ENCODE measurements at regions not wholly inside any gene's neighbourhood (a gene's known extent, or its start where the extent isn't known, plus 50 kb on each side); places are given as distances from the start of the nearest gene placed in this dataset.

DNA sequence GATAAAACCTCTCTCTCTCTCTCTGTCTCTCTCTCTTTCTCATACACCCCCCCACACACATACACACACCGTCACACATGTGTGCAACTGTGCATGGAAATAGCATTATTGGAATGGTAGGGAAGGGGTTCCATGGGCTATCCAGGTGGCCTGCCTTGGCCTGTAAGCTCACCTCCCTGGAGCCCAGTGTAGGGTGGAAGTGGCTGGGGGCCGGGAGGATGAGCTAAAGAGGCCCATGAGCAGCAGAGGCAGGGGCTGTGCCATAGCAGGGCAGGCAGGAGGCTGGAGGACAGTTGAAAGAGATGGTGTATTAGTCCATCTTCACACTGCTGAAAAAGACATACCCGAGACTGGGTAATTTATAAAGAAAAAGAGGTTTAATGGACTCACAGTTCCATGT, 74.2 kb downstream of the CYTL1 start:
- peaks cover 0 to 1% of the 10 kb centered on the region in 2 donors for H3K27me3 Mint-ChIP-seq
- ChIA-PET POLR2A (interaction anchor here in 1 of 2 donors (0.5 kb wide), 1 partner anchor 43 kb away, joined by 10 read pairs; no protein-coding TSS in a partner anchor), CTCF (no interaction called here)
- Histone ChIP-seq H3K4me3 (ENCODE audit: control insufficient read depth in 1 of 2, extremely low read depth in 1 of 2, low read length in 1 of 2) (no peak overlapping the region), H3K27me3 (replicated peaks in 1 of 2; ENCODE audit: control insufficient read depth in 2 of 2, extremely low read depth in 1 of 2, insufficient read depth in 2 of 2, low read length in 1 of 2) (no peaks in the 10 kb centered on the region), H3K9me3 (no peaks in the 10 kb centered on the region), H3K36me3 (ENCODE audit: control insufficient read depth in 2 of 2, extremely low read depth in 1 of 2, insufficient read depth in 1 of 2, low read length in 1 of 2) (no peaks in the 10 kb centered on the region), H3K4me1 (ENCODE audit: control insufficient read depth in 1 of 2, extremely low read depth in 1 of 2, insufficient read depth in 2 of 2, low read length in 2 of 2) (peaks cover 13 to 17% of the 10 kb centered on the region in 2 experiments), H3K27ac (ENCODE audit: low read length) (no peak overlapping the region)
- ATAC-seq (replicated peaks in 1 of 4) = no peak
- no peak overlapping the region for H3K27ac Mint-ChIP-seq
- no peaks in the 10 kb centered on the region for H3K9me3 Mint-ChIP-seq
- no peak for DNase-seq
- no peaks in the 10 kb centered on the region for H3K36me3 Mint-ChIP-seq
- H3K4me3 Mint-ChIP-seq = no peak overlapping the region
- WGBS (ENCODE audit: insufficient coverage) = no CpG with 5 or more reads among the region's 3 CpGs
- peaks cover 19 to 27% (median 24%) of the 10 kb centered on the region in 3 donors for H3K4me1 Mint-ChIP-seq

GRCh38 chr4:4945829-4946228, 73.4 kb downstream of the CYTL1 start:
- Histone ChIP-seq H3K4me1 (ENCODE audit: control insufficient read depth in 1 of 2, extremely low read depth in 1 of 2, insufficient read depth in 2 of 2, low read length in 2 of 2) (peaks cover 13 to 17% of the 10 kb centered on the region in 2 experiments), H3K36me3 (ENCODE audit: control insufficient read depth in 2 of 2, extremely low read depth in 1 of 2, insufficient read depth in 1 of 2, low read length in 1 of 2) (no peaks in the 10 kb centered on the region), H3K27me3 (replicated peaks in 1 of 2; ENCODE audit: control insufficient read depth in 2 of 2, extremely low read depth in 1 of 2, insufficient read depth in 2 of 2, low read length in 1 of 2) (no peaks in the 10 kb centered on the region), H3K4me3 (ENCODE audit: control insufficient read depth in 1 of 2, extremely low read depth in 1 of 2, low read length in 1 of 2) (no peak overlapping the region), H3K27ac (ENCODE audit: low read length) (no peak overlapping the region), H3K9me3 (no peaks in the 10 kb centered on the region)
- Mint-ChIP-seq H3K9me3 (no peaks in the 10 kb centered on the region), H3K36me3 (no peaks in the 10 kb centered on the region), H3K4me3 (no peak overlapping the region), H3K27me3 (no peaks in the 10 kb centered on the region), H3K4me1 (peaks cover 19 to 27% (median 24%) of the 10 kb centered on the region in 3 donors), H3K27ac (no peak overlapping the region)
- ChIA-PET CTCF (no interaction called here), POLR2A (no interaction called here)
- DNase-seq (no peak), ATAC-seq (replicated peaks in 1 of 4) (no peak)
- 100% methylated on average over 1 of the region's 1 CpG for WGBS (ENCODE audit: insufficient coverage)

DNA sequence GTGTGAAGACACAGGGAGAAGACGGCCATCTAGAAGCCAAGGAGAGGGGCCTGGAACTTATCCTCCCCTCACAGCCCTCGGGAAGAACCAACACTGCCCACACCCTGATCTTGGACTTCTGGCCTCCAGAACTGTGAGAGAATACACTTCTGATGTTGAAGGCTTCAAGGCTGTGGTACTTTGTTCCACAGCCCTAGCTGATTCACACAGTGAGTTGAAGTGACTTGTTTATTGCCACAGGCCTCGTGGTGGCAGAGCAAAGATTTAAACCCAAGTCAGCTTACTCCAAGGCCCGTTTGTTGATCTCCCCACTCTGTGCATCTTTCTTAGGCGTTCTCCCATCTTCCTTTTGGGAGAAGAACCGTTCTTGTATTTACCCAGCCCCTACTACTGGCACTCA, 72.8 kb downstream of the CYTL1 start:
- ATAC-seq (replicated peaks in 1 of 4) (no peak), DNase-seq (no peak)
- Mint-ChIP-seq H3K4me1 (peaks cover 19 to 27% (median 24%) of the 10 kb centered on the region in 3 donors), H3K4me3 (no peak overlapping the region), H3K27ac (no peak overlapping the region), H3K36me3 (no peaks in the 10 kb centered on the region), H3K9me3 (no peaks in the 10 kb centered on the region), H3K27me3 (no peaks in the 10 kb centered on the region)
- ChIA-PET CTCF (no interaction called here), POLR2A (no interaction called here)
- Histone ChIP-seq H3K27me3 (replicated peaks in 1 of 2; ENCODE audit: control insufficient read depth in 2 of 2, extremely low read depth in 1 of 2, insufficient read depth in 2 of 2, low read length in 1 of 2) (no peaks in the 10 kb centered on the region), H3K4me1 (ENCODE audit: control insufficient read depth in 1 of 2, extremely low read depth in 1 of 2, insufficient read depth in 2 of 2, low read length in 2 of 2) (peaks cover 13 to 17% of the 10 kb centered on the region in 2 experiments), H3K27ac (ENCODE audit: low read length) (no peak overlapping the region), H3K9me3 (no peaks in the 10 kb centered on the region), H3K4me3 (ENCODE audit: control insufficient read depth in 1 of 2, extremely low read depth in 1 of 2, low read length in 1 of 2) (no peak overlapping the region), H3K36me3 (ENCODE audit: control insufficient read depth in 2 of 2, extremely low read depth in 1 of 2, insufficient read depth in 1 of 2, low read length in 1 of 2) (no peaks in the 10 kb centered on the region)
- WGBS (ENCODE audit: insufficient coverage) = 86% methylated on average over 1 of the region's 6 CpGs

GRCh38 chr4:4947721-4948120, 71.5 kb downstream of the CYTL1 start:
- Histone ChIP-seq H3K27me3 (replicated peaks in 1 of 2; ENCODE audit: control insufficient read depth in 2 of 2, extremely low read depth in 1 of 2, insufficient read depth in 2 of 2, low read length in 1 of 2) (no peaks in the 10 kb centered on the region), H3K36me3 (ENCODE audit: control insufficient read depth in 2 of 2, extremely low read depth in 1 of 2, insufficient read depth in 1 of 2, low read length in 1 of 2) (no peaks in the 10 kb centered on the region), H3K4me1 (ENCODE audit: control insufficient read depth in 1 of 2, extremely low read depth in 1 of 2, insufficient read depth in 2 of 2, low read length in 2 of 2) (peaks cover 13 to 17% of the 10 kb centered on the region in 2 experiments), H3K9me3 (no peaks in the 10 kb centered on the region), H3K4me3 (ENCODE audit: control insufficient read depth in 1 of 2, extremely low read depth in 1 of 2, low read length in 1 of 2) (no peak overlapping the region), H3K27ac (ENCODE audit: low read length) (no peak overlapping the region)
- Mint-ChIP-seq H3K9me3 (no peaks in the 10 kb centered on the region), H3K4me3 (no peak overlapping the region), H3K27ac (no peak overlapping the region), H3K4me1 (peaks cover 19 to 24% (median 20%) of the 10 kb centered on the region in 3 donors), H3K36me3 (no peaks in the 10 kb centered on the region), H3K27me3 (peaks cover 0 to 2% of the 10 kb centered on the region in 2 donors)
- WGBS (ENCODE audit: insufficient coverage) = no CpG with 5 or more reads among the region's 5 CpGs
- POLR2A ChIA-PET = no interaction called here
- CTCF ChIA-PET = no interaction called here
- DNase-seq (no peak), ATAC-seq (replicated peaks in 1 of 4) (no peak)

- peaks cover 8 to 12% of the 10 kb centered on the region in 2 experiments for H3K4me1 ChIP-seq (ENCODE audit: control insufficient read depth in 1 of 2, extremely low read depth in 1 of 2, insufficient read depth in 2 of 2, low read length in 2 of 2)
- 71% methylated on average over 1 of the region's 3 CpGs for WGBS (ENCODE audit: insufficient coverage)
- ATAC-seq (replicated peaks in 1 of 4) (no peak), DNase-seq (no peak)
- Mint-ChIP-seq H3K4me1 (peaks cover 13 to 18% (median 17%) of the 10 kb centered on the region in 3 donors), H3K27me3 (peaks cover 0 to 2% of the 10 kb centered on the region in 2 donors), H3K4me3 (no peak overlapping the region), H3K27ac (no peak overlapping the region), H3K9me3 (no peaks in the 10 kb centered on the region), H3K36me3 (no peaks in the 10 kb centered on the region)
- no peaks in the 10 kb centered on the region for H3K9me3 ChIP-seq
- H3K4me3 ChIP-seq (ENCODE audit: control insufficient read depth in 1 of 2, extremely low read depth in 1 of 2, low read length in 1 of 2) = no peak overlapping the region
- no peak overlapping the region for H3K27ac ChIP-seq (ENCODE audit: low read length)
- no peaks in the 10 kb centered on the region for H3K36me3 ChIP-seq (ENCODE audit: control insufficient read depth in 2 of 2, extremely low read depth in 1 of 2, insufficient read depth in 1 of 2, low read length in 1 of 2)
- H3K27me3 ChIP-seq (replicated peaks in 1 of 2; ENCODE audit: control insufficient read depth in 2 of 2, extremely low read depth in 1 of 2, insufficient read depth in 2 of 2, low read length in 1 of 2) = no peaks in the 10 kb centered on the region
- ChIA-PET POLR2A (no interaction called here), CTCF (no interaction called here)
These were observed 70.9 kb downstream of the CYTL1 start for GRCh38 chr4:4948370-4948769.

- CTCF ChIA-PET = no interaction called here
- ATAC-seq (replicated peaks in 1 of 4) = no peak
- no peaks in the 10 kb centered on the region for H3K27me3 ChIP-seq (replicated peaks in 1 of 2; ENCODE audit: control insufficient read depth in 2 of 2, extremely low read depth in 1 of 2, insufficient read depth in 2 of 2, low read length in 1 of 2)
- DNase-seq = no peak
- no peak overlapping the region for H3K4me3 ChIP-seq (ENCODE audit: control insufficient read depth in 1 of 2, extremely low read depth in 1 of 2, low read length in 1 of 2)
- POLR2A ChIA-PET = no interaction called here
- no peaks in the 10 kb centered on the region for H3K9me3 Mint-ChIP-seq
- H3K27me3 Mint-ChIP-seq = peaks cover 0 to 2% of the 10 kb centered on the region in 2 donors
- H3K27ac Mint-ChIP-seq = no peak overlapping the region
- H3K9me3 ChIP-seq = no peaks in the 10 kb centered on the region
- H3K4me1 Mint-ChIP-seq = no peaks in the 10 kb centered on the region
- no peaks in the 10 kb centered on the region for H3K36me3 Mint-ChIP-seq
- no peaks in the 10 kb centered on the region for H3K36me3 ChIP-seq (ENCODE audit: control insufficient read depth in 2 of 2, extremely low read depth in 1 of 2, insufficient read depth in 1 of 2, low read length in 1 of 2)
- no peak overlapping the region for H3K27ac ChIP-seq (ENCODE audit: low read length)
- WGBS (ENCODE audit: insufficient coverage) = 83% methylated on average over 7 of the region's 9 CpGs
- no peak overlapping the region for H3K4me3 Mint-ChIP-seq
- no peaks in the 10 kb centered on the region for H3K4me1 ChIP-seq (ENCODE audit: control insufficient read depth in 1 of 2, extremely low read depth in 1 of 2, insufficient read depth in 2 of 2, low read length in 2 of 2)
These were observed 68.5 kb downstream of the CYTL1 start for GRCh38 chr4:4950561-4951290.
